HEK293 (cell line): ENCODE measurements at regions not wholly inside any gene's neighbourhood (a gene's known extent, or its start where the extent isn't known, plus 50 kb on each side); places are given as distances from the start of the nearest gene placed in this dataset.

Experiments
- CTCF ChIP-seq: fragments of 450-650 bp; formaldehyde crosslinking; IDR thresholded peaks from 2 replicates; pipeline ENCODE4 v1.5.1; 2016; ENCODE audit warnings: missing biosample characterization, missing genetic modification characterization
- HOXC10 ChIP-seq: sonication (generic); formaldehyde crosslinking; IDR thresholded peaks from 2 replicates; pipeline ENCODE4 v1.8.1; 2023; ENCODE audit warnings: mild to moderate bottlenecking, missing genetic modification reagents
- OSR2 ChIP-seq: fragments of 450-650 bp; formaldehyde crosslinking; IDR thresholded peaks from 2 replicates; pipeline ENCODE4 v1.5.1; 2016; ENCODE audit warnings: missing biosample characterization, missing genetic modification characterization
- PBX3 ChIP-seq: sonication (generic); formaldehyde crosslinking; IDR thresholded peaks from 2 replicates; pipeline ENCODE4 v1.8.1; 2022; ENCODE audit warnings: mild to moderate bottlenecking, moderate library complexity, missing genetic modification reagents
- REST ChIP-seq: fragments of 450-650 bp; formaldehyde crosslinking; IDR thresholded peaks from 2 replicates; pipeline ENCODE4 v1.5.1; 2016; ENCODE audit warnings: missing biosample characterization, missing genetic modification characterization
- SETDB1 ChIP-seq: IDR thresholded peaks from one replicate; pipeline ENCODE4 v1.6.1; 2017; ENCODE audit warnings: mild to moderate bottlenecking, low read length, moderate library complexity, mixed read lengths; ENCODE audit not compliant: insufficient read length
- SP2 ChIP-seq: fragments of 450-650 bp; formaldehyde crosslinking; IDR thresholded peaks from 2 replicates; pipeline ENCODE4 v1.5.1; 2016; ENCODE audit warnings: missing biosample characterization, missing genetic modification characterization
- YY1 ChIP-seq: fragments of 450-650 bp; formaldehyde crosslinking; IDR thresholded peaks from 2 replicates; pipeline ENCODE4 v1.5.1; 2018; ENCODE audit warnings: missing biosample characterization, missing genetic modification characterization
- ZNF10 ChIP-seq: fragments of 450-650 bp; formaldehyde crosslinking; IDR thresholded peaks from 2 replicates; pipeline ENCODE4 v1.5.1; 2017; ENCODE audit warnings: missing biosample characterization, missing genetic modification characterization
- ZNF133 ChIP-seq: fragments of 450-650 bp; formaldehyde crosslinking; IDR thresholded peaks from 2 replicates; pipeline ENCODE4 v1.5.1; 2016; ENCODE audit warnings: missing biosample characterization, missing genetic modification characterization
- ZNF138 ChIP-seq: fragments of 450-650 bp; formaldehyde crosslinking; IDR thresholded peaks from 2 replicates; pipeline ENCODE4 v1.5.1; 2016; ENCODE audit warnings: missing biosample characterization, missing genetic modification characterization, borderline replicate concordance
- ZNF19 ChIP-seq: fragments of 450-650 bp; formaldehyde crosslinking; IDR thresholded peaks from 2 replicates; pipeline ENCODE4; 2016; ENCODE audit warnings: missing biosample characterization, missing genetic modification characterization, low read depth
- ZNF274 ChIP-seq, 2 experiments: fragments of 200-500 bp in 1 of 2; fragments of 450-650 bp in 1 of 2; sonication (Bioruptor generic) in 1 of 2; formaldehyde crosslinking in 1 of 2; IDR thresholded peaks; 2 replicates each; pipeline versions ENCODE4 v1.5.1 to v1.6.1; 2014 to 2016; ENCODE audit warnings: borderline replicate concordance in 1 of 2, inconsistent platforms in 1 of 2, low read length in 1 of 2, missing biosample characterization in 1 of 2, missing genetic modification characterization in 1 of 2
- ZNF513 ChIP-seq: fragments of 450-650 bp; IDR thresholded peaks from 2 replicates; pipeline ENCODE4 v1.5.1; 2018; ENCODE audit warnings: missing biosample characterization, missing genetic modification characterization

- no peak for TF ChIP-seq HOXC10 (CRISPR knock-in tag)
- TF ChIP-seq ZNF133 (tag by site-specific recombination) = no peak
- TF ChIP-seq ZNF19 (tag by site-specific recombination) = no peak
- no peak for TF ChIP-seq ZNF10 (tag by site-specific recombination)
- TF ChIP-seq PBX3 (CRISPR knock-in tag) = no peak
- TF ChIP-seq SP2 (tag by site-specific recombination) = no peak
- TF ChIP-seq CTCF (tag by site-specific recombination) = no peak
- no peak for TF ChIP-seq REST (tag by site-specific recombination)
- no peak for TF ChIP-seq ZNF513 (tag by site-specific recombination)
- no peak for TF ChIP-seq YY1 (tag by site-specific recombination)
- TF ChIP-seq SETDB1 = no peak
- TF ChIP-seq OSR2 (tag by site-specific recombination) = no peak
- no peak for TF ChIP-seq ZNF274 (IDR thresholded peaks at IDR 0.05; ENCODE audit: low read length)
- TF ChIP-seq ZNF274 (tag by site-specific recombination; IDR thresholded peaks at IDR 0.05; ENCODE audit: borderline replicate concordance) = no peak
- no peak for TF ChIP-seq ZNF138 (tag by site-specific recombination)
These were observed 443.0 kb downstream of the PTPRU start for GRCh38 chr1:29679316-29679715.
